HG03135 (cell line): ENCODE measurements at regions not wholly inside any gene's neighbourhood (a gene's known extent, or its start where the extent isn't known, plus 50 kb on each side); places are given as distances from the start of the nearest gene placed in this dataset.
"Not testable (repeated sequence)": the region's sequence is repeated elsewhere in the genome, so short reads cannot be mapped to it uniquely, and the experiment has no call there.

Experiments
- ATAC-seq: cut with Tn5 transposase; IDR thresholded peaks from one replicate; pipeline ENCODE4 v1.9.1; 2021; ENCODE audit warnings: mild to moderate bottlenecking, moderate library complexity; ENCODE audit not compliant: unreplicated experiment

- ATAC-seq: no peak
Observed at GRCh38 chr18:29779096-29779495, 1263.4 kb downstream of the DSC3 start.

GRCh38 chr18:29753379-29753778 lies 1289.2 kb downstream of the DSC3 start:
- no peak for ATAC-seq

DNA sequence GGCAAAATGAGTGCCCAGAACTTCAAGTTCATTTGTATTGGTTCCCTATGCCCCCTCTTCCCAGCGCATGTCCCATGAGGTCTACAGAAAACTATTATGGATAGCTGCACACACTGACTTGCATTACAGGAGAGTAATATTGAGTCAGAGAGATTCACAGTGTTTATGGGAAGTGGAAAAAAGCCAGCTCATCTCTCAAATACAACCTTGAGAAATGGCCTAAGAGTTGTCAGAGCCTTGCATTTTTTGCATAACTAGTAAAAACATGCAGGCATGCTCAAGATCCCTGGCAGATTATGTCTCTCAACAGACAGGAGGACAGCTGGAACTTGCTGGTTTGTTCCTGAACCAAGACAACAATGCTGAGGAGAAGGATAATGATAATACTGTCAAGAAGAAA lies 1292.8 kb downstream of the DSC3 start:
- ATAC-seq: no peak

GRCh38 chr18:29741461-29741860 lies 1301.1 kb downstream of the DSC3 start:
- no peak for ATAC-seq

- no peak for ATAC-seq
Observed at GRCh38 chr18:29737620-29738019, 1304.9 kb downstream of the DSC3 start.

GRCh38 chr18:29737190-29737589 lies 1305.4 kb downstream of the DSC3 start:
- ATAC-seq: no peak

GRCh38 chr18:29730073-29730472 lies 1312.5 kb downstream of the DSC3 start:
- ATAC-seq: no peak

- no peak for ATAC-seq
Observed at GRCh38 chr18:29726646-29727045, 1315.9 kb downstream of the DSC3 start.

GRCh38 chr18:29723486-29723885 lies 1319.1 kb downstream of the DSC3 start:
- not testable (repeated sequence) for ATAC-seq

- not testable (repeated sequence) for ATAC-seq
Observed at GRCh38 chr18:29715960-29716359, 1326.6 kb downstream of the DSC3 start.

GRCh38 chr18:29712785-29713184 lies 1329.8 kb downstream of the DSC3 start:
- no peak for ATAC-seq

- no peak for ATAC-seq
Observed at GRCh38 chr18:29711932-29712331, 1330.6 kb downstream of the DSC3 start.

DNA sequence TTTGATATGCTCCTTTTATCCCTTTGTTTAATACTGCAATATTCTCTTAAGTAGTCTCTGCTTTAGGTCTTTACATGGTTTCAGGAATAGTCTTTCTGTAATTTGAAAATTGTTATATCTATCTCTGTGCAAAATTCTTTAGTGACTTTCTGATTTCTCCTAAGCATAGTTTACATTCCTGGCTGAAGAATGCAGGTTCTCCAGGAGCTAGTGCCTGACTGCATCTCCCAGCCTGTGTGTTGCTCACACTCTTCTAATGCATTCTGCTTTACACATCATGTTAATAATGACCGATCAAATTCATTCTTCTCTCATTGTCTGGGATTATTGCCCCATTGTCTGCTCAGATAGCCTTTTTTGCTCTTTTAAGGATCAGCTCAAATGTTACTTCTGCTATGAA lies 1349.2 kb downstream of the DSC3 start:
- no peak for ATAC-seq

GRCh38 chr18:29681578-29681977 lies 1361.0 kb downstream of the DSC3 start:
- ATAC-seq: no peak

GRCh38 chr18:29664278-29665036 lies 1378.1 kb downstream of the DSC3 start:
- no peak for ATAC-seq

DNA sequence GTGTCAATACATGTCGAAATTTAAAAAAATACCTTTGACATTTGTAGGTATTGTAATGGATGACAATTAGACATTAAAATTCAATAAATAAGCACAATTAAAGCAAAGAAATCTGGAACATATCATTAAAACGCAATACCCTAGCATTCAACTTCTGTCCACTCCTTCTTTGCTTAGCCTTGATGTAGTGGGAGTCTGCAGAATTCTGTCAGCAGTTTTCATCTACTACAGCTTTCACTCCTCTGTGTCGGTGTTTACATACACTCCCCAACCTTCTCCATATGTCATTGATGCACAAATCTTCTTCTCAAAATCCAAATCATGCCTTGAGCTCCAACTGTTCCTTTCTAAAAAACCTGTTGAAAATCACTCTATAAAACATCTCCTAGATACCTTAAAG lies 1380.6 kb downstream of the DSC3 start:
- no peak for ATAC-seq

DNA sequence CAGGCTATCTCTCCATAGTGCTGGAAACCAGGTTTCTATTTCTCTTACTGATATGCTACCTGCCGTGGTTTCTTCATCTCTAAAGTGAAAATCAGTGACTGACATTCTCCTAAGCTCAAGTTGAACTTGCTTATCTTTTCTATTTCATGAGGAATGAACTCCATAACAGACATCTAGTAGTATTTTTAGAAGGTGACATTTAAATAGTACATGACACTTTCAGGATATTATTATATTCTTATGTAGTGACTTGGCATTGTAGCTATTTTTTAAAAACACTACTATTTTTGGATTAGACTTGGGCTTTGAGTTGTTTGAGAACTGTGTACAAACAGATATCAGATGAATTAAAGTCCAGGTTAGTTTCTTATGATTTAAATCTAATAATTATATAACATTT lies 1381.8 kb downstream of the DSC3 start:
- ATAC-seq: no peak

DNA sequence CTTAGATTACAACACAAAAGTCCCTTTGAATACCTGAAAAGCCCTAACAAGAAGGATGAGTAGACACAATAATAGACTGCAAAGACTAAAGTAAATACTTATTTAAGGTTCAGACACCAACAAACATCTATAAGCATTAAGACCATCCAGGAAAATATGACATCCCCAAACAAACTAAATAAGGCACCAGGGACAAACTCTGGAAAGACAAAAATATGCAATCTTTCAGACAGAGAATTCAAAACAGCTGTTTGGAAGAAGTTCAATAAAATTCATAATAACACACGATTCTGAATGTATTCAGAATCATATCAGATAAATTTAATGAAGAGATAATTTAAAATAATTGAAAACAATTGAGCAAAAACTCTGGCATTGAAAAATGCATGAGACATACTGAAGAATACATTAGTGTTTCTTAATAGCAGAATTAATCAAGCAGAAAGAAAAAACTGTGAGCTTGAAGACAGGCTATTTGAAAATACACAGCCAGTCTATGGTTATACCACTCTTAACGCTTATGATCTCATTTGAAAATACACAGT lies 1388.8 kb downstream of the DSC3 start:
- ATAC-seq: no peak

DNA sequence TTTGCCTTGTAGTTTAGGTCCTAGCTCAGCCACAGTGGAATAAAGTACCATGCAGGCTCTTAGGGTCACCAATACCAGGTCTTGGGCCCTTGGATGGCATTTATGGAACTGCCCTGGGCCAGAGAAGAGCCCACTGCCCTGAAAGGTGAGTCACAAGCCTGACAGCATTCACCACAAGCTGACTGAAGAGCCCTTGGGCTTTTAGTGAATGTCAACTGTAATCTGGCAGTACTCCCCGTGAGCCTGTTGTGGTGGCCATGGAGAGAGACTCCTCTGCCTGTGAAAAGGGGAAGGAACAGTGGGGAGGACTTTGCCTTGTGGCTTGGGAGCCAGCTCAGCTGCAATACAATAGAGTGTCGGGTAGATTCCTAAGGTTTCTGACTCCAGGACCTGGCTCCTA lies 1389.7 kb downstream of the DSC3 start:
- ATAC-seq: no peak

- ATAC-seq: no peak
Observed at GRCh38 chr18:29651122-29651680, 1391.3 kb downstream of the DSC3 start.

DNA sequence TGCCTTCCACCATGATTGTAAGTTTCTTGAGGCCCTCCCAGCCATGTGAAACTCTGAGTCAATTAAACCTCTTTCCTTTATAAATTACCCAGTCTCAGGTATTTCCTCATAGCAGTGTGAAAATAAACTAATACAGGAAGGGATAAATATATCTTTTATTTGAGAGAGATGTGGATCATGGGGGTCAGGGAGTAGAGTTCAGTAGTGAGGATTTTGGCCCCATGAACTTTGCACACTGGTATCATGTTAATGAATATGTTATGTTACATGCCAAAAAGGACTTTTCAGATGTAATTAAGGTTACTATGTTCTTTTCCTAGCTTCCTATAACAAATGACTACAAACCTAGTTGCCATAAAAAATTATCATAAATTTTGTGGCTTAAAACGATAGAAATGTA lies 1393.7 kb downstream of the DSC3 start:
- no peak for ATAC-seq

DNA sequence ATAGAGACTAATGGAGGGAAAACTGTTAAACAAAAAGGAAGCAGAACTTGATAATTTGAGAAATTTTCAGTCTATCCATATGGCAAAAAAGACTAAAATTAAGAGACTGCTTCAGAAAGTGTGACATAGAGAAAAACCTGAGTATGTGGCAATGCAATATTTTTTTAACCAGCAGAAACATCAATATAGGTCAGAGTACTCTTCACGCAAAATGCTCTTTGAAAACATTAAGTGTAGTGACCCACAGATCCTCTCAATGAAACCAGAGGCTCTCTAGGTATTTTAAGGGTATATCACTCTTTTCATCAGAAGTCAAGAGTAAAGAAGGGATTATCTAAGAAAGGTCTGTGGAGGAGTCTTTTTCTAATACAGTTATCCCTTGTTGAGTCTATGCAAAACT lies 1394.8 kb downstream of the DSC3 start:
- ATAC-seq: no peak

DNA sequence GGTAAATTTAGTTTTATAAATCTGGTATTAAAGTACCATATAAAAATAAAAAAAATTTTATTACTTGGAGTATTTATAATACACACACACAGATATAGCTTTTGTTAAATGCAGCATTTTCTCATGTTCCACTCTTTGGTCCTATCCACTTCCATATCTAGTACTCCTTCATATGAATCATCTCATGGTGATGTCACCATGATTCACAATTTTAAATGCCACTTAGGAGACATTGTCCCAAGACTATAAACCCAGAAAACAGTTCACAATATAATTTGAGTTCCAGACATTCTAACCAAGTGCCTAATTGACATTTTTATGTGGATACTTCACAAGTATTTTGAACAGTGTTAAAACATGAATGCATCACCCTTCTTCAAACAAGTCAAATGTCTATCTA lies 1398.3 kb downstream of the DSC3 start:
- ATAC-seq: no peak
